ENCODE measurements at regions not wholly inside any gene's neighbourhood (a gene's known extent, or its start where the extent isn't known, plus 50 kb on each side); places are given as distances from the start of the nearest gene placed in this dataset.

DNA sequence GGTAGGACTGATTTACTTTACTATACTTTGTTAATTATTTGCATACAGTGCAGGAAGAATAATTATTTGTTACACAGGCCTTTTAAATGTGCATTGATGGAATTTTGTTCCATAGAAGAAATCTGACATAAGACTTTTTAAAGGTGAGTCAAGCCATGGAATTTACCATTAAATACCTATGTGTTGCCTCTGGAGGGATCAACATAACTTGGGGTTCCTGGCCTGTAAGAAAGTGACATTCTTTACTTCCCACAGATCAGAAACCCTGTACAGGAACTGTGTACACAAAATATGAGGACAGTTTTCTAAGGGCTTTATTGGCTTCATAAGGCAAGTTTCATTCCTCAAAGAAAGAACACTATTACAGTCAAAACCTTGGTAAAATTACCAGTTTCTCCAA is 1536.4 kb downstream of the NLGN4Y start:
- Histone ChIP-seq H3K4me3 (no peak overlapping the region), H3K27me3 (no peaks in the 10 kb centered on the region), H3K36me3 (no peaks in the 10 kb centered on the region), H3K27ac (no peak overlapping the region), H3K4me1 (no peaks in the 10 kb centered on the region), H3K9me3 (no peaks in the 10 kb centered on the region)
- intact Hi-C loops (cut with DNase I) = no loop called here
- no peak for TF ChIP-seq POLR2A (IDR thresholded peaks at IDR 0.05)
- TF ChIP-seq, protein P1, sequence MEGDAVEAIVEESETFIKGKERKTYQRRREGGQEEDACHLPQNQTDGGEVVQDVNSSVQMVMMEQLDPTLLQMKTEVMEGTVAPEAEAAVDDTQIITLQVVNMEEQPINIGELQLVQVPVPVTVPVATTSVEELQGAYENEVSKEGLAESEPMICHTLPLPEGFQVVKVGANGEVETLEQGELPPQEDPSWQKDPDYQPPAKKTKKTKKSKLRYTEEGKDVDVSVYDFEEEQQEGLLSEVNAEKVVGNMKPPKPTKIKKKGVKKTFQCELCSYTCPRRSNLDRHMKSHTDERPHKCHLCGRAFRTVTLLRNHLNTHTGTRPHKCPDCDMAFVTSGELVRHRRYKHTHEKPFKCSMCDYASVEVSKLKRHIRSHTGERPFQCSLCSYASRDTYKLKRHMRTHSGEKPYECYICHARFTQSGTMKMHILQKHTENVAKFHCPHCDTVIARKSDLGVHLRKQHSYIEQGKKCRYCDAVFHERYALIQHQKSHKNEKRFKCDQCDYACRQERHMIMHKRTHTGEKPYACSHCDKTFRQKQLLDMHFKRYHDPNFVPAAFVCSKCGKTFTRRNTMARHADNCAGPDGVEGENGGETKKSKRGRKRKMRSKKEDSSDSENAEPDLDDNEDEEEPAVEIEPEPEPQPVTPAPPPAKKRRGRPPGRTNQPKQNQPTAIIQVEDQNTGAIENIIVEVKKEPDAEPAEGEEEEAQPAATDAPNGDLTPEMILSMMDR (IDR thresholded peaks at IDR 0.05) = no peak
- ATAC-seq (no peak), DNase-seq (no peak)

GRCh38 chrY:16071957-16072356 is 1547.6 kb downstream of the NLGN4Y start:
- Histone ChIP-seq H3K4me3 (no peak overlapping the region), H3K27me3 (no peaks in the 10 kb centered on the region), H3K9me3 (no peaks in the 10 kb centered on the region), H3K27ac (no peak overlapping the region), H3K36me3 (no peaks in the 10 kb centered on the region), H3K4me1 (no peaks in the 10 kb centered on the region)
- no peak for ATAC-seq
- WGBS, 4 donors = 68 to 75% methylated on average over 3 of the region's 3 CpGs; no CpG with 5 or more reads in 2 of the 4 donors
- no peak for DNase-seq
- TF ChIP-seq POLR2A (IDR thresholded peaks at IDR 0.05) = no peak
- TF ChIP-seq, protein P1 (IDR thresholded peaks at IDR 0.05) = no peak
- intact Hi-C loops (cut with DNase I) = no loop called here

DNA sequence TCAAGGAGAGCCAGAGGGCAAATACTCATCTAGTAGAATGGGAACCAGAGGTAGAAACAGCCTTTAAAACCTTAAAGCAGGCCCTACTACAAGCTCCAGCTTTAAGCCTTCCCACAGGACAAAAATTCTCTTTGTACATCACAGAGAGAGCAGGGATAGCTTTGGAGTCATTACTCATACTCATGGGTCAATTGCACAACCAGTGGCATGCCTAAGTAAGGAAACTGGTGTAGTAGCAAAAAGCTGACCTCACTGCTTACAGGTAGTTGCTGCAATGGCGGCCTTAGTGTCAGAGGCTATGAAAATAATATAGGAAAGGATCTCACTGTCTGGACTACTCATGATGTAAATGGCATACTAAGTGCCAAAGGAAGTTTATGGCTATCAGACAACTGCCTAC is 1551.4 kb downstream of the NLGN4Y start:
- DNase-seq (no peak), ATAC-seq (no peak)
- Histone ChIP-seq H3K27me3 (no peaks in the 10 kb centered on the region), H3K36me3 (no peaks in the 10 kb centered on the region), H3K27ac (no peak overlapping the region), H3K4me3 (no peak overlapping the region), H3K4me1 (no peaks in the 10 kb centered on the region), H3K9me3 (no peaks in the 10 kb centered on the region)
- intact Hi-C loops (cut with DNase I) = loop anchor here in 1 of 10 donors (2.0 kb wide), 1 partner anchor 21 kb away; no protein-coding TSS in a partner anchor
- 52 to 56% methylated on average over 1 of the region's 1 CpG; no CpG with 5 or more reads in 2 of the 4 donors for WGBS, 4 donors
- TF ChIP-seq POLR2A (IDR thresholded peaks at IDR 0.05) = no peak
- TF ChIP-seq, protein P1 (IDR thresholded peaks at IDR 0.05) = no peak

DNA sequence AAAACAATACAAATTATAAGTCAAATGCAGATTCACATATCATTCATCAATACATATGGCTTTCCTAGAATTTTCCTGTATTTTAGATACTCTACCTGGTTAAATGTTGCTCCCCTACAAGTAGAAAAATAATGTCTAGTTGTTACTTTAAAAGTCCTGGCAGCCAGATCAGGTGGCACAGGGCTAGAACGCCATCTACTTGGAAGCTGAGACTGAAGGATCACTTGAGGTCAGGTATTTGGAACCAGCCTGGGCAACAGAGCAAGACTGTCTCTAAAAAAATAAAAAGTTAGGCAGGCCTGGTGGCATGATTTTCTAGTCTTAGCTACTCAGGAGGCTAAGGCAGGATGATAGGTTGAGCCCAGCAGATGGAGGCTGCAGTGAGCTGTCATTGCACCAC is 1573.0 kb downstream of the NLGN4Y start:
- no peaks in the 10 kb centered on the region for H3K4me1 ChIP-seq
- no peaks in the 10 kb centered on the region for H3K36me3 ChIP-seq
- no peaks in the 10 kb centered on the region for H3K27me3 ChIP-seq
- H3K9me3 ChIP-seq = no peaks in the 10 kb centered on the region
- DNase-seq = no peak
- ATAC-seq = no peak
- WGBS, 4 donors = 76 to 78% methylated on average over 1 of the region's 1 CpG; no CpG with 5 or more reads in 2 of the 4 donors
- H3K27ac ChIP-seq = no peak overlapping the region
- H3K4me3 ChIP-seq = no peak overlapping the region
- TF ChIP-seq, protein P1 (IDR thresholded peaks at IDR 0.05) = no peak
- TF ChIP-seq POLR2A (IDR thresholded peaks at IDR 0.05) = no peak
- intact Hi-C loops (cut with DNase I) = no loop called here

All from heart left ventricle (tissue), 16 donors.